ENCODE measurements at regions not wholly inside any gene's neighbourhood (a gene's known extent, or its start where the extent isn't known, plus 50 kb on each side); places are given as distances from the start of the nearest gene placed in this dataset.

GRCh38 chr6:119426619-119427018, 77.1 kb upstream of the MAN1A1 start:
- ChIA-PET CTCF (ENCODE audit: low intra/inter-chr PET ratio) (no interaction called here), POLR2A (interaction anchor here (1.2 kb wide), 1 partner anchor 19 kb away, joined by 3 read pairs; no protein-coding TSS in a partner anchor)
- peak in 1 of 2 experiments; percentile 40; a peak in 2 of 4 replicates for TF ChIP-seq RAD21 (CRISPR knock-in tag; conservative IDR thresholded peaks at IDR 0.05 in 1 of 2, IDR thresholded peaks at IDR 0.05 in 1 of 2)
- TF ChIP-seq GTF3C2 (IDR thresholded peaks at IDR 0.05; ENCODE audit: borderline replicate concordance, extremely low read depth, insufficient read length): no peak
- TF ChIP-seq ZNF766 (CRISPR knock-in tag; conservative IDR thresholded peaks at IDR 0.05): no peak
- TF ChIP-seq SIN3A (IDR thresholded peaks at IDR 0.05; ENCODE audit: borderline replicate concordance in 2 of 2, control insufficient read depth in 1 of 2, low read depth in 2 of 2, low read length in 2 of 2): no peak
- 0 out of 6 replicates have a peak, but pooled peaks of 1 of the 3 experiments have one; percentile 10 for TF ChIP-seq CTCF (IDR thresholded peaks at IDR 0.05 in 2 of 3, conservative IDR thresholded peaks at IDR 0.05 in 1 of 3; ENCODE audit: insufficient read depth in 2 of 3, low read depth in 1 of 3, low read length in 3 of 3)
- TF ChIP-seq ZNF354B (CRISPR knock-in tag; IDR thresholded peaks at IDR 0.05): no peak
- no peak for TF ChIP-seq KLF16 (IDR thresholded peaks at IDR 0.05)
- TF ChIP-seq ARID1B (IDR thresholded peaks at IDR 0.05): no peak
- TF ChIP-seq TAF7 (tag; IDR thresholded peaks at IDR 0.05): no peak
- TF ChIP-seq STAT5B (CRISPR knock-in tag; IDR thresholded peaks at IDR 0.05): no peak
- no peak for TF ChIP-seq CUX1 (CRISPR knock-in tag; IDR thresholded peaks at IDR 0.05)
- no peak for TF ChIP-seq KHSRP (IDR thresholded peaks at IDR 0.05)
- no peak for TF ChIP-seq NFIX (CRISPR knock-in tag; IDR thresholded peaks at IDR 0.05; ENCODE audit: low read depth)

More at GRCh38 chr6:119426619-119427018, 77.1 kb upstream of the MAN1A1 start:
- H3K36me3 ChIP-seq (ENCODE audit: control insufficient read depth, insufficient read depth, low read length): no peaks in the 10 kb centered on the region
- no peaks in the 10 kb centered on the region for H3K9me1 ChIP-seq (ENCODE audit: control insufficient read depth, insufficient read depth, low read length)
- no peak overlapping the region for H2AFZ ChIP-seq (ENCODE audit: low read depth, low read length)
- peaks cover 0 to 6% of the 10 kb centered on the region in 2 experiments; a peak in 1 of 5 replicates for H3K4me1 ChIP-seq (replicated peaks in 1 of 2; ENCODE audit: control insufficient read depth in 2 of 2, insufficient read depth in 2 of 2, low read length in 2 of 2)
- in situ Hi-C loops (cut with MboI) (no loop called here), intact Hi-C loops (cut with micrococcal nuclease) (loop anchor here (5.0 kb wide), 1 partner anchor 201 kb away; no protein-coding TSS in a partner anchor)
- no TSS peak for BruUV-seq (replicated peaks)
- no peak overlapping the region for H3K9ac ChIP-seq (ENCODE audit: insufficient read depth in 1 of 2, low read depth in 2 of 2, low read length in 2 of 2)
- 40% methylated on average over 3 of the region's 3 CpGs for WGBS (ENCODE audit: insufficient coverage, low coverage, missing lambda C conversion rate)
- peak; percentile 66; the same call in 2 of the 3 replicates for ATAC-seq
- H3K4me2 ChIP-seq (ENCODE audit: insufficient read depth, low read length): no peak overlapping the region
- no peaks in the 10 kb centered on the region for H3K9me3 ChIP-seq (replicated peaks; ENCODE audit: control insufficient read depth, insufficient read depth, low read depth, low read length)
- no peaks in the 10 kb centered on the region for H3K79me2 ChIP-seq (ENCODE audit: control insufficient read depth, insufficient read depth, low read length)
- H3K27ac ChIP-seq (ENCODE audit: extremely low read depth, low read depth, low read length): no peak overlapping the region
- FAIRE-seq: no peak
- no peaks in the 10 kb centered on the region; the same call in 1 of the 2 replicates for H4K20me1 ChIP-seq (replicated peaks; ENCODE audit: control insufficient read depth, insufficient read depth, low read length)
- no peaks in the 10 kb centered on the region for H3K27me3 ChIP-seq (ENCODE audit: control insufficient read depth in 2 of 2, insufficient read depth in 2 of 2, low read length in 2 of 2)
- DNase-seq (ENCODE audit: extremely low read depth in 1 of 4, low spot score in 3 of 4): no peak
- H3K4me3 ChIP-seq: no peak overlapping the region
